IMR-90 (cell line): ENCODE measurements at regions not wholly inside any gene's neighbourhood (a gene's known extent, or its start where the extent isn't known, plus 50 kb on each side); places are given as distances from the start of the nearest gene placed in this dataset.

Experiments used
- BHLHE40 ChIP-seq: fragments of 150-350 bp; IDR thresholded peaks from 2 replicates; pipeline ENCODE4 v1.6.1; 2016; ENCODE audit warnings: mild to moderate bottlenecking, low read depth, low read length
- CTCF ChIP-seq: conservative IDR thresholded peaks from 2 replicates; pipeline ENCODE4 v1.5.1; 2012; ENCODE audit warnings: mild to moderate bottlenecking, low read depth, low read length, improper control_type of control experiment
- FOS ChIP-seq: fragments of 150-350 bp; IDR thresholded peaks from 2 replicates; pipeline ENCODE4 v1.6.1; 2016; ENCODE audit warnings: low read depth, low read length
- POLR2A ChIP-seq: IDR thresholded peaks from 2 replicates; pipeline ENCODE4 v1.6.1; 2012; ENCODE audit warnings: mild to moderate bottlenecking, low read depth, low read length
- RCOR1 ChIP-seq: IDR thresholded peaks from 2 replicates; pipeline ENCODE4 v1.6.1; 2012; ENCODE audit warnings: mild to moderate bottlenecking, low read length, improper control_type of control experiment; ENCODE audit not compliant: insufficient replicate concordance
- SMC3 ChIP-seq: fragments of 150-350 bp; IDR thresholded peaks from 2 replicates; pipeline ENCODE4 v1.6.1; 2016; ENCODE audit warnings: low read depth, mild to moderate bottlenecking, antibody characterized with exemption, low read length, moderate library complexity
- USF2 ChIP-seq: fragments of 150-350 bp; IDR thresholded peaks from 2 replicates; pipeline ENCODE4 v1.6.1; 2017; ENCODE audit warnings: mild to moderate bottlenecking, antibody characterized with exemption, low read length, low read depth

- TF ChIP-seq CTCF (no peak), POLR2A (no peak), BHLHE40 (no peak), RCOR1 (no peak), SMC3 (no peak), USF2 (no peak), FOS (no peak)
Measured at GRCh38 chr5:82728926-82729702, 348.1 kb downstream of the TMEM167A start.
